22Rv1 (cell line): ENCODE measurements at regions not wholly inside any gene's neighbourhood (a gene's known extent, or its start where the extent isn't known, plus 50 kb on each side); places are given as distances from the start of the nearest gene placed in this dataset.

Experiments
- CTCF ChIP-seq: fragments of 450-650 bp; IDR thresholded peaks from 2 replicates; pipeline ENCODE4 v1.5.1; 2017; ENCODE audit warnings: mild to moderate bottlenecking
- ZFX ChIP-seq: fragments of 450-650 bp; IDR thresholded peaks from 2 replicates; pipeline ENCODE4 v1.6.1; 2017; ENCODE audit warnings: antibody characterized with exemption, borderline replicate concordance

GRCh38 chr1:178034676-178035075, 59.2 kb upstream of the RASAL2 start:
- TF ChIP-seq CTCF (no peak), ZFX (no peak)
